ENCODE measurements at regions not wholly inside any gene's neighbourhood (a gene's known extent, or its start where the extent isn't known, plus 50 kb on each side); places are given as distances from the start of the nearest gene placed in this dataset.

DNA sequence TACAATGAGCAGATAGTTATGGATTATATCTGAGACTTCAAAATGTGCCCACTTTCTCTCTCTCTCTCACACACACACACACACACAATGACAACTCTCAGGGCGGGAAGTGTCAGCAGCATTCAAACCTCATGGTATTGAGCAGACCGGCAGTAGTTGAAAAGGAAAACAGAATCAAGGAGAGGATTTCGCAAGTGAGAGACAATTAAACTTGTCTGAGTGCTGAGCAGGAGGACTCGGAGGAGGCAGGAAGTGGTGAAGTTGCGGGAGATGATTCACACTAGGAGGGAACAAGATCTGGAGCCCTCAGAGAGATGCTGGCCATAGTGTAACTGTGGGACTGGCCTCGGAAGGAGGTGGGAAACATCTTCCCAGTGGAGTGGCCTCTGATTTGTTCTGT, 353.1 kb downstream of the EFNB2 start:
- DNase-seq (ENCODE audit: low read depth), result peak; percentile 42
- no peak overlapping the region for H3K4me3 ChIP-seq (ENCODE audit: low read depth, low read length)
- TF ChIP-seq, protein P1, sequence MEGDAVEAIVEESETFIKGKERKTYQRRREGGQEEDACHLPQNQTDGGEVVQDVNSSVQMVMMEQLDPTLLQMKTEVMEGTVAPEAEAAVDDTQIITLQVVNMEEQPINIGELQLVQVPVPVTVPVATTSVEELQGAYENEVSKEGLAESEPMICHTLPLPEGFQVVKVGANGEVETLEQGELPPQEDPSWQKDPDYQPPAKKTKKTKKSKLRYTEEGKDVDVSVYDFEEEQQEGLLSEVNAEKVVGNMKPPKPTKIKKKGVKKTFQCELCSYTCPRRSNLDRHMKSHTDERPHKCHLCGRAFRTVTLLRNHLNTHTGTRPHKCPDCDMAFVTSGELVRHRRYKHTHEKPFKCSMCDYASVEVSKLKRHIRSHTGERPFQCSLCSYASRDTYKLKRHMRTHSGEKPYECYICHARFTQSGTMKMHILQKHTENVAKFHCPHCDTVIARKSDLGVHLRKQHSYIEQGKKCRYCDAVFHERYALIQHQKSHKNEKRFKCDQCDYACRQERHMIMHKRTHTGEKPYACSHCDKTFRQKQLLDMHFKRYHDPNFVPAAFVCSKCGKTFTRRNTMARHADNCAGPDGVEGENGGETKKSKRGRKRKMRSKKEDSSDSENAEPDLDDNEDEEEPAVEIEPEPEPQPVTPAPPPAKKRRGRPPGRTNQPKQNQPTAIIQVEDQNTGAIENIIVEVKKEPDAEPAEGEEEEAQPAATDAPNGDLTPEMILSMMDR (conservative IDR thresholded peaks at IDR 0.05; ENCODE audit: low read depth, low read length), result no peak

DNA sequence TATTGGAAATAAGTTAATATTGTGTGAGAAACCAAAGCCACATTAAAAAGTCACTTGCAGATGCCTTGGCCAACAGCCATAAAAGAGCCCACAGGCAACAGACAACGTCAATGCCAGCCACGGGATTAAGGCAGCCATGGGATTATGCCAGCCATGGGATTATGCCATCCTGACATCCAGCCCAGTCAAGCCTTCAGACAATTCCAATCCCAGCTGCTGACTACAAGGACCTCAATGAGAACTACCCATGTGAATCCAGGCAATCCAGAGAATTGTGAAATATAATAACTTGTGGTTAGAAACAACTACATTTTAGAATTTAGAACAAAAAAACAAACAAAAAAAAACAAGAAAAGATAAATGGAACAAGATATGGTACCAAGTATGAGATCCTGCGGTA, 356.6 kb downstream of the EFNB2 start:
- TF ChIP-seq, protein P1 (conservative IDR thresholded peaks at IDR 0.05; ENCODE audit: low read depth, low read length), result no peak
- DNase-seq (ENCODE audit: low read depth), result no peak
- no peak overlapping the region for H3K4me3 ChIP-seq (ENCODE audit: low read depth, low read length)

DNA sequence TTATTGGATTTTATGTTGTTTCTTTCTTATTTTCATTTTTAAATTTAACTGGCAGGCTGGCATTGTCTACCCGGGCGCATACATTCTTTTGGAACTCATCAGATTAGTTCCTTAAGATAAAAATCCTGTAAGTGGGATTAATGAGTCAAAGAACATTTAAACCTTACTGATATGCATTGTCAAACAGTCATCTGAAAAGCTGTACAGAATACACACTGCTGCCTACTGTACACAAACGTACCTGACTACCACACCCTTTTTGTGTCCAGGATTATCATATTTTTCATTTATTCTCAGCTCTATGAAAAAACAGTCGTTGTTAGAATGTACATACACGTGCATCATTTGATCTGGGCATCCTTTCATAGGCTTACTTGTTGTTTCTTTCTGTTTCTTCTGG, 358.3 kb downstream of the EFNB2 start:
- no peak overlapping the region for H3K4me3 ChIP-seq (ENCODE audit: low read depth, low read length)
- no peak for DNase-seq (ENCODE audit: low read depth)
- TF ChIP-seq, protein P1 (conservative IDR thresholded peaks at IDR 0.05; ENCODE audit: low read depth, low read length), result no peak

DNA sequence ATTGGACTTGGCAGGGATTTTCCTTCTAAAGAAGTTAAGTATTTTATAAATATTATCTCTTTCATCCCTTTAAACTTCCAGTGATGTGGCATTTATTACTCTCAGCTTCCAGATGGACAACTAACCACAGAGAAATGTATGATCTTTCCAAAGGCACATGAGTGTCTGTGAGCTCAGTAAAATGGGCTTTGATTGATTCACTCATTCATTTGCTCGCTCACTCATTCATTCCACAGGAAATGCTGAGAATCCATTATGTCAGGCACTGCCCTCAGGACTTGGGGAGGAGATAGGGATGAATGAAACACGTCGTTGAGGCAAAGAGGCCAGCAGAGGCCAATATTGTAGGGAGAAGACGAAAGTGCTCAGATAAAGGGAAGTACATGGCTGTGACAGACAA, 359.3 kb downstream of the EFNB2 start:
- TF ChIP-seq, protein P1 (conservative IDR thresholded peaks at IDR 0.05; ENCODE audit: low read depth, low read length), result no peak
- DNase-seq (ENCODE audit: low read depth), result no peak
- no peak overlapping the region for H3K4me3 ChIP-seq (ENCODE audit: low read depth, low read length)

DNA sequence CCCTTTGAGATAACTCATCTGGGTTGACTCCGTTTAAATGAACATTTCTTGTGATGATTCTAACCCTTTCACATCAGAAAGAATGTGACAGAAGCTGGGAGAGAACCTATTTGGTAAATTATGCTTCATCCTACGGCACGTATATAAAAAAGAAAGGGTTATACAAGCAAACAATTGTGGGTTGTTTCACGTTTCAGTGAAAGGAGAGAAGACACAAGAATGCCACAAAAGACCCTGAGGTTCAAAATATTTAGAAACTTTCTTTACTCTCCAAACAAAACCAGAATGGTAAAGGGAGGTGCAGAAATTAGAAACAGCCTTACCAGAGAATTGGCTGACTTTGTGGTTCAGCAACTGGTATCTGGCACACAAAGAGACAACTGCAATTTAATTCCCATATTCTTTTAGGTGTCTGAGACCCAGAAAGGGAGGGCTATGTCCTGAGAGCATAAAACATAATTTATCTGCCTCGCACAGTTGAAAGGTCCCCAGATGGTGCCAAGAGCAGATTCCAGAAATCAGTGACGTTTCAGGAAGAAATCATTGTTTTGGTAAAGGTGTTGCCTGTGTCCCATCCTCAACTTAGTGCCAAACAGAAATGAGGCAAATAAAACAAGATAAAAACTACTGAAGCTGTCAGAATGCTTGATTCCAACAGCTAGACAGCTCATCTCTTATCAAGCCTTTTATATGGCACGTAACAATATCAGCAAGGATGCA, 361.4 kb downstream of the EFNB2 start:
- TF ChIP-seq, protein P1 (conservative IDR thresholded peaks at IDR 0.05; ENCODE audit: low read depth, low read length), result no peak
- H3K4me3 ChIP-seq (ENCODE audit: low read depth, low read length), result no peak overlapping the region
- no peak for DNase-seq (ENCODE audit: low read depth)

DNA sequence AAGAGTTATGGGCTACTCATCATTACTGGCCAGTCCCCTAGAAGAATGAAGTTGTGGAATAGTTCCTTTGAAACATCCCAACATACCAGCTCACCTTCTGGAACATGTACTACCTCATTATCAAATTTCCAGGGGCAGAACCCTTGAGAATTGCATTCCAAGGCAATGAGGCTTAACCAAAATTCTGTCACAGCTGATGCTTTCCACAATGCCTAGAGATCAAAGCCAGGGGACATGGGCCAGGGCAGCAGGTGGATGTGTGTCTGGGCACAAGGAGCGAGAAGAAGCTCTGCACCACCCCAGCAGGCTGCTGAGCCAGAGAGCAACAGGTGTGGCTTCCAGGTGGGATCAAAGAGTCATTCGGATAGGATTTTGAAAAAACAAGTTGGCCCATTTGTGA, 362.1 kb downstream of the EFNB2 start:
- no peak overlapping the region for H3K4me3 ChIP-seq (ENCODE audit: low read depth, low read length)
- TF ChIP-seq, protein P1 (conservative IDR thresholded peaks at IDR 0.05; ENCODE audit: low read depth, low read length), result no peak
- DNase-seq (ENCODE audit: low read depth), result peak; percentile 83
